ENCODE measurements at regions not wholly inside any gene's neighbourhood (a gene's known extent, or its start where the extent isn't known, plus 50 kb on each side); places are given as distances from the start of the nearest gene placed in this dataset.

DNA sequence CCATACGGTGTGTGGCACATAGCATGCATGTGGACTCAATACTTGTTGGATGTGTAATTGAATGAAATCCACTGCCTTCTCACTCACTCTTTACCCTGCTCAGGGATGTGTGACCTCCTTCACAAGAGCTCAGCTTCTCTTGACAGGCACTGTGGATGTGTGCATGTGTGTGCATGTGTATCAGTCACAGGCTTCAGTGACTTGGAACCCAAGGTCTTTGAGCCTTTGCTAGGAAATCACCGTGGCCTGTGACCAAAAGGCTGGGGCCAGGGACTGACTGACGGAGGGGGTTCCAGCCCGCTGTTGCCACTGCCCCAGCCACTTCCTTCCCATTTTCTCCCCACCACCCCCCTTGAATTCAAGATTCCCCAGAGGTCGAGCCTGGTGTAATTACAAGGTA is 144.4 kb upstream of the POU3F1 start:
- no peak for TF ChIP-seq POLR2AphosphoS5 (IDR thresholded peaks at IDR 0.05)
- TF ChIP-seq, protein P1, sequence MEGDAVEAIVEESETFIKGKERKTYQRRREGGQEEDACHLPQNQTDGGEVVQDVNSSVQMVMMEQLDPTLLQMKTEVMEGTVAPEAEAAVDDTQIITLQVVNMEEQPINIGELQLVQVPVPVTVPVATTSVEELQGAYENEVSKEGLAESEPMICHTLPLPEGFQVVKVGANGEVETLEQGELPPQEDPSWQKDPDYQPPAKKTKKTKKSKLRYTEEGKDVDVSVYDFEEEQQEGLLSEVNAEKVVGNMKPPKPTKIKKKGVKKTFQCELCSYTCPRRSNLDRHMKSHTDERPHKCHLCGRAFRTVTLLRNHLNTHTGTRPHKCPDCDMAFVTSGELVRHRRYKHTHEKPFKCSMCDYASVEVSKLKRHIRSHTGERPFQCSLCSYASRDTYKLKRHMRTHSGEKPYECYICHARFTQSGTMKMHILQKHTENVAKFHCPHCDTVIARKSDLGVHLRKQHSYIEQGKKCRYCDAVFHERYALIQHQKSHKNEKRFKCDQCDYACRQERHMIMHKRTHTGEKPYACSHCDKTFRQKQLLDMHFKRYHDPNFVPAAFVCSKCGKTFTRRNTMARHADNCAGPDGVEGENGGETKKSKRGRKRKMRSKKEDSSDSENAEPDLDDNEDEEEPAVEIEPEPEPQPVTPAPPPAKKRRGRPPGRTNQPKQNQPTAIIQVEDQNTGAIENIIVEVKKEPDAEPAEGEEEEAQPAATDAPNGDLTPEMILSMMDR (IDR thresholded peaks at IDR 0.05), result no peak
- no peak for TF ChIP-seq POLR2A (IDR thresholded peaks at IDR 0.05; ENCODE audit: low read depth)
- no peak for TF ChIP-seq EP300 (IDR thresholded peaks at IDR 0.05)
